SJCRH30 (cell line): ENCODE measurements at regions not wholly inside any gene's neighbourhood (a gene's known extent, or its start where the extent isn't known, plus 50 kb on each side); places are given as distances from the start of the nearest gene placed in this dataset.
"Not testable (repeated sequence)": the region's sequence is repeated elsewhere in the genome, so short reads cannot be mapped to it uniquely, and the experiment has no call there.

ENCODE experiments used
- DNase-seq, 2 experiments: peaks; one replicate each; pipeline ENCODE4 v3.0.0-alpha.2; 2015 to 2020
- H3K27ac ChIP-seq: fragments of 250-450 bp; sonication (Bioruptor Pico); 2 replicates; pipeline ENCODE4 v1.5.1; 2020; ENCODE audit warnings: mild to moderate bottlenecking, moderate library complexity
- H3K27me3 ChIP-seq: fragments of 250-450 bp; sonication (Bioruptor Pico); 2 replicates; pipeline ENCODE4 v1.5.1; 2020; ENCODE audit warnings: mild to moderate bottlenecking, moderate library complexity
- H3K36me3 ChIP-seq: fragments of 250-450 bp; sonication (Bioruptor Pico); 2 replicates; pipeline ENCODE4 v1.5.1; 2020; ENCODE audit warnings: mild to moderate bottlenecking, moderate library complexity
- H3K4me1 ChIP-seq: fragments of 250-450 bp; sonication (Bioruptor Pico); 2 replicates; pipeline ENCODE4 v1.5.1; 2020; ENCODE audit warnings: mild to moderate bottlenecking, moderate library complexity
- H3K4me3 ChIP-seq: fragments of 250-450 bp; sonication (Bioruptor Pico); 2 replicates; pipeline ENCODE4 v1.5.1; 2020; ENCODE audit warnings: mild to moderate bottlenecking, moderate library complexity
- H3K9me3 ChIP-seq: fragments of 250-450 bp; sonication (Bioruptor Pico); replicated peaks from 2 replicates; pipeline ENCODE4 v1.5.1; 2020; ENCODE audit warnings: mild to moderate bottlenecking, moderate library complexity

- H3K4me1 ChIP-seq, result no peaks in the 10 kb centered on the region; the same call in 1 of the 2 replicates
- no peaks in the 10 kb centered on the region for H3K36me3 ChIP-seq
- no peaks in the 10 kb centered on the region for H3K9me3 ChIP-seq
- H3K27ac ChIP-seq, result no peak overlapping the region
- H3K27me3 ChIP-seq, result no peaks in the 10 kb centered on the region
- DNase-seq, result no peak
- no peak overlapping the region for H3K4me3 ChIP-seq
Observed at GRCh38 chr16:87201790-87202189, 115.4 kb downstream of the C16orf95 start.

- no peak for DNase-seq
- no peaks in the 10 kb centered on the region for H3K27me3 ChIP-seq
- no peak overlapping the region for H3K4me3 ChIP-seq
- H3K27ac ChIP-seq, result no peak overlapping the region
- H3K9me3 ChIP-seq, result no peaks in the 10 kb centered on the region
- no peaks in the 10 kb centered on the region; the same call in 1 of the 2 replicates for H3K4me1 ChIP-seq
- no peaks in the 10 kb centered on the region for H3K36me3 ChIP-seq
Observed at GRCh38 chr16:87202346-87202745, 114.8 kb downstream of the C16orf95 start.

- Histone ChIP-seq H3K9me3 (no peaks in the 10 kb centered on the region), H3K27me3 (no peaks in the 10 kb centered on the region), H3K4me3 (no peak overlapping the region), H3K27ac (no peak overlapping the region), H3K36me3 (no peaks in the 10 kb centered on the region), H3K4me1 (no peaks in the 10 kb centered on the region; the same call in 1 of the 2 replicates)
- peak; percentile 39 to 66 for DNase-seq
Observed at GRCh38 chr16:87203060-87203656, 114.0 kb downstream of the C16orf95 start.

GRCh38 chr16:87206646-87207451 is 110.3 kb downstream of the C16orf95 start:
- Histone ChIP-seq H3K27me3 (no peaks in the 10 kb centered on the region), H3K4me1 (no peaks in the 10 kb centered on the region; the same call in 1 of the 2 replicates), H3K36me3 (no peaks in the 10 kb centered on the region), H3K4me3 (no peak overlapping the region), H3K9me3 (no peaks in the 10 kb centered on the region), H3K27ac (no peak overlapping the region)
- DNase-seq, result no peak

GRCh38 chr16:87207509-87207908 is 109.7 kb downstream of the C16orf95 start:
- Histone ChIP-seq H3K27ac (no peak overlapping the region), H3K27me3 (no peaks in the 10 kb centered on the region), H3K36me3 (no peaks in the 10 kb centered on the region), H3K9me3 (no peaks in the 10 kb centered on the region), H3K4me1 (no peaks in the 10 kb centered on the region; the same call in 1 of the 2 replicates), H3K4me3 (no peak overlapping the region)
- no peak for DNase-seq

GRCh38 chr16:87207965-87208364 is 109.2 kb downstream of the C16orf95 start:
- H3K27me3 ChIP-seq, result no peaks in the 10 kb centered on the region
- no peak for DNase-seq
- no peaks in the 10 kb centered on the region; the same call in 1 of the 2 replicates for H3K4me1 ChIP-seq
- no peaks in the 10 kb centered on the region for H3K9me3 ChIP-seq
- H3K27ac ChIP-seq, result no peak overlapping the region
- no peak overlapping the region for H3K4me3 ChIP-seq
- H3K36me3 ChIP-seq, result no peaks in the 10 kb centered on the region

GRCh38 chr16:87208968-87209367 is 108.2 kb downstream of the C16orf95 start:
- H3K36me3 ChIP-seq, H3K27me3 ChIP-seq, H3K4me1 ChIP-seq, DNase-seq, H3K27ac ChIP-seq, H3K4me3 ChIP-seq, H3K9me3 ChIP-seq: not testable (repeated sequence)

- Histone ChIP-seq H3K27me3 (no peaks in the 10 kb centered on the region), H3K27ac (no peak overlapping the region), H3K4me1 (no peaks in the 10 kb centered on the region), H3K4me3 (no peak overlapping the region), H3K9me3 (no peaks in the 10 kb centered on the region), H3K36me3 (no peaks in the 10 kb centered on the region)
- DNase-seq, result no peak
Observed at GRCh38 chr16:87209808-87210512, 107.2 kb downstream of the C16orf95 start.

GRCh38 chr16:87210894-87211293 is 106.3 kb downstream of the C16orf95 start:
- no peaks in the 10 kb centered on the region for H3K36me3 ChIP-seq
- no peaks in the 10 kb centered on the region for H3K4me1 ChIP-seq
- H3K27ac ChIP-seq, result no peak overlapping the region
- no peak overlapping the region for H3K4me3 ChIP-seq
- no peak for DNase-seq
- H3K9me3 ChIP-seq, result no peaks in the 10 kb centered on the region
- H3K27me3 ChIP-seq, result no peaks in the 10 kb centered on the region

- no peak for DNase-seq
- Histone ChIP-seq H3K27ac (no peak overlapping the region), H3K4me3 (no peak overlapping the region)
Observed at GRCh38 chr16:87212026-87212425, 105.2 kb downstream of the C16orf95 start.

GRCh38 chr16:87213536-87213935 is 103.7 kb downstream of the C16orf95 start:
- no peak overlapping the region for H3K4me3 ChIP-seq
- H3K27ac ChIP-seq, result no peak overlapping the region
- no peaks in the 10 kb centered on the region for H3K4me1 ChIP-seq
- no peak for DNase-seq
- no peaks in the 10 kb centered on the region for H3K27me3 ChIP-seq
- no peaks in the 10 kb centered on the region for H3K36me3 ChIP-seq
- no peaks in the 10 kb centered on the region for H3K9me3 ChIP-seq

More at GRCh38 chr16:87212026-87212425, 105.2 kb downstream of the C16orf95 start:
- Histone ChIP-seq H3K4me1 (no peaks in the 10 kb centered on the region), H3K9me3 (no peaks in the 10 kb centered on the region), H3K27me3 (no peaks in the 10 kb centered on the region), H3K36me3 (no peaks in the 10 kb centered on the region)

- Histone ChIP-seq H3K4me3 (no peak overlapping the region), H3K4me1 (no peaks in the 10 kb centered on the region), H3K36me3 (no peaks in the 10 kb centered on the region), H3K9me3 (no peaks in the 10 kb centered on the region), H3K27ac (no peak overlapping the region), H3K27me3 (no peaks in the 10 kb centered on the region)
- no peak for DNase-seq
Observed at GRCh38 chr16:87216148-87216840, 100.9 kb downstream of the C16orf95 start.

- Histone ChIP-seq H3K36me3 (no peaks in the 10 kb centered on the region), H3K9me3 (no peaks in the 10 kb centered on the region), H3K4me1 (no peaks in the 10 kb centered on the region), H3K27me3 (no peaks in the 10 kb centered on the region), H3K27ac (no peak overlapping the region), H3K4me3 (no peak overlapping the region)
- DNase-seq, result no peak
Observed at GRCh38 chr16:87216841-87217275, 100.3 kb downstream of the C16orf95 start.

GRCh38 chr16:87217802-87218201 is 99.4 kb downstream of the C16orf95 start:
- not testable (repeated sequence) for DNase-seq, H3K27me3 ChIP-seq, H3K9me3 ChIP-seq, H3K4me1 ChIP-seq, H3K27ac ChIP-seq, H3K36me3 ChIP-seq, H3K4me3 ChIP-seq
